Duodenal mucosa (tissue), 2 donors: ENCODE measurements at regions not wholly inside any gene's neighbourhood (a gene's known extent, or its start where the extent isn't known, plus 50 kb on each side); places are given as distances from the start of the nearest gene placed in this dataset.
"Not testable (repeated sequence)": the region's sequence is repeated elsewhere in the genome, so short reads cannot be mapped to it uniquely, and the experiment has no call there.

Experiments used
- H3K27ac ChIP-seq: one replicate; pipeline ENCODE4 v1.7.0; 2013; ENCODE audit warnings: low read depth, low read length
- H3K27me3 ChIP-seq, 2 donors: one replicate each; pipeline ENCODE4 v1.7.0; 2013; ENCODE audit warnings: low read length in 2 of 2, control low read depth in 1 of 2; ENCODE audit not compliant: insufficient read depth in 2 of 2, control insufficient read depth in 1 of 2
- H3K36me3 ChIP-seq, 2 donors: one replicate each; pipeline ENCODE4 v1.7.0; 2013; ENCODE audit warnings: low read length in 2 of 2, control low read depth in 1 of 2; ENCODE audit not compliant: insufficient read depth in 2 of 2, control insufficient read depth in 1 of 2
- H3K4me1 ChIP-seq, 2 donors: one replicate each; pipeline ENCODE4 v1.7.0; 2013; ENCODE audit warnings: low read length in 2 of 2, control low read depth in 1 of 2; ENCODE audit not compliant: insufficient read depth in 2 of 2, control insufficient read depth in 1 of 2
- H3K4me3 ChIP-seq, 2 donors: one replicate each; pipeline ENCODE4 v1.7.0; 2013; ENCODE audit warnings: low read length in 2 of 2, low read depth in 1 of 2
- H3K9ac ChIP-seq, 2 donors: one replicate each; pipeline ENCODE4 v1.7.0; 2013; ENCODE audit warnings: low read length in 2 of 2, low read depth in 1 of 2
- H3K9me3 ChIP-seq, 2 donors: one replicate each; pipeline ENCODE4 v1.7.0; 2013; ENCODE audit warnings: low read length in 2 of 2, control low read depth in 1 of 2; ENCODE audit not compliant: control insufficient read depth in 1 of 2

DNA sequence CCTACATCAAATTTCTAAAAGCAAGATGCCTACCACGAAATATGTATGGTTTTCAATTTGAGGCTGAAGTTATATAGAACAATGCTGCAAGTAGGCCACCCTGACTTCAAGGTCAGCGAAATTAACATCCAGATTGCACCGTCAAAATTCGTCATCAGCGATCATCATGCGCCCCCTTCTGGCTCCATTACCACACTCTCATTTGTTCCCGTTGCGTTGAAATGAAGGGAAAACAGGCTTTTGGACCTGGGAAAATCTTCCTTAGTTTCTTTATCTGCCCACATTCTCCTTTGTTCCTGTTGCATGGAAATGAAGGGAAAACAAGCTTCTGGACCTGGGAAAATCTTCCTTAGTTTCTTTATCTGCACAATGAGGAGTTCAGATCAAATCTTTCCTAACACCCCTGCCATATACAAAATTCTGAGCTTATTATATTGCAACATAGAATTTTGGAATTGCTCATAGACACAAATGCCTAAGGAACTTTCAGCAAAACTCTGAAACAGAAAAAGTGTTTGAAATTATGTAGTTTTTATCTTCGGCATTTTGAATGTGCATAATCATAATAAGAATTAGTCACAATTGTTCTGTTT, 98.2 kb upstream of the PRKCQ start:
- no peaks in the 10 kb centered on the region for H3K27me3 ChIP-seq
- H3K4me1 ChIP-seq: no peaks in the 10 kb centered on the region
- H3K9ac ChIP-seq: no peak overlapping the region
- no peak overlapping the region for H3K27ac ChIP-seq
- no peaks in the 10 kb centered on the region for H3K9me3 ChIP-seq
- no peak overlapping the region for H3K4me3 ChIP-seq
- H3K36me3 ChIP-seq: no peaks in the 10 kb centered on the region

DNA sequence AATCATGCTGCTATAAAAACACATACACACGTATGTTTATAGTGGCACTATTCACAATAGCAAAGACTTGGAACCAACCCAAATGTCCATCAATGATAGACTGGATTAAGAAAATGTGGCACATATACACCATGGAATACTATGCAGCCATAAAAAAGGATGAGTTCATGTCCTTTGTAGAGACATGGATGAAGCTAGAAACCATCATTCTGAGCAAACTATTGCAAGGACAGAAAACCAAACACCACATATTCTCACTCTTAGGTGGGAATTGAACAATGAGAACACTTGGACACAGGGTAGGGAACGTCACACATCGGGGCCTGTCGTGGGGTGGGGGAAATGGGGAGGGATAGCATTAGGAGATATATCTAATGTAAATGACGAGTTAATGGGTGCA, 97.1 kb upstream of the PRKCQ start:
- not testable (repeated sequence) for H3K36me3 ChIP-seq, H3K27me3 ChIP-seq, H3K4me1 ChIP-seq, H3K27ac ChIP-seq, H3K4me3 ChIP-seq, H3K9me3 ChIP-seq, H3K9ac ChIP-seq

DNA sequence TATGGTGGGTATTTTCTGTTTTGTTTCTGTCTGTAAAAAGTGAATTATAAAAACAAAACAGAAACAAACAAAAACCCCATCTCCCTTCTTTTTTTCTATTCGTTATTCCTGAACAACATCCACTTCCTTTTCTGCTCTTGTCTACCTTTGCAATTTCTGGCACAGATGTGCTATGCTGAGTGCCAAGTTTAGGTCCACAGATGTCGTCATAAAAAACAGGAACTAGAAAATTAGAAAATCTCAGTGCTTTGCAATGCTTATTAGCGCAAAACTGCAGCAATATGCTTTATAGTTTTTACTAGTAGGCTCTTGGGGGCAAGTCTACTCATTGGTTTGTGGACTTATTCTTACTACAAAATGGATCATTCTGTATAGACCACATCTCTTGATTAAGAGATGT, 94.2 kb upstream of the PRKCQ start:
- Histone ChIP-seq H3K9me3 (no peaks in the 10 kb centered on the region), H3K36me3 (no peaks in the 10 kb centered on the region), H3K4me3 (no peak overlapping the region), H3K27me3 (no peaks in the 10 kb centered on the region), H3K9ac (no peak overlapping the region), H3K4me1 (no peaks in the 10 kb centered on the region), H3K27ac (no peak overlapping the region)

DNA sequence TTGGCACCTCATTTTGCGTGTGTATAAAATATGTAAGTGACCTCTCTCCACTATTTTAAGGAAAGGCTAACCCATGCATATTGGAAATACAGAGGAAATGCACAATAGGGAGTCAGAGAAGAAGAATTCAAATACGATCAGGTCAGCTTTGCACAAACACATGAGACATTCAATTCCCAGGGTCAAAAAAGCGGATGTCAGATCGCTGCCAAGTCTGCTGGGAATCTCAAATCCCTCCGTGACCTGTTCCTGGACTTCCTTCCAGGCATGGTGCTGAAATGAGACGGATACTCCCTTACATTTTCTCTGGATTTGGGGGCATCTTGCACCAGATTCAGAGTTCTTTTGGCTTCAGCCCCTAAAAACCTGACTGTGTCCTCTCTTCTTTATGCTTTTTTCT, 91.9 kb upstream of the PRKCQ start:
- Histone ChIP-seq H3K36me3 (no peaks in the 10 kb centered on the region), H3K9me3 (no peaks in the 10 kb centered on the region), H3K4me3 (no peak overlapping the region), H3K27ac (no peak overlapping the region), H3K4me1 (no peaks in the 10 kb centered on the region), H3K27me3 (no peaks in the 10 kb centered on the region), H3K9ac (no peak overlapping the region)

DNA sequence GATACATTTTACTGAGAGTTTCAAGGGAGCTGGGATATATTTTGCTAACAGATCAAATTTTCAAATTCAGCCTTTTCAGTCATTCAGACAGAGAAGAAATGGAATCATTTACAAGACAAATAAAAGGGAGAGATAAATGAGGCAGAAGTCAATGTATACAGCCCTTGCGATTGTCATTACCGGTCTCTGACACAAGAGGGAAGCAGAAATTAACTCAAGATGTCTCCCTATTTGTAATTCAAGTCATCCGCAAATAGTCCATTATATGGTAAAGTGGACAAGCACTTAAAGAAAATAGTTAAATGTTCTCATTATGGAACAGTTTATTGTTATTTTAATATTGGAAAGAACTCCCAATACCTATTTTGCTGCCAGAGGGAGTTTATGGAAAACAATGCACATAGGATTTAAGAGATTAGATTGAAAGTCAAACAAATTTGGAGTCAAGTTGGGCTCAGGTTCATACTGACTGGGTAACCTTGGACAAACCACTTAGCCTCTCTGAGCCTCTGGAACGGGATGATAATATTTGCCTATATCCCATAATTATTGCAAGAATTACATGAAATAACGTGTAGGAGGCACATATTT, 89.3 kb upstream of the PRKCQ start:
- Histone ChIP-seq H3K4me1 (no peaks in the 10 kb centered on the region), H3K27ac (no peak overlapping the region), H3K9ac (no peak overlapping the region), H3K9me3 (no peaks in the 10 kb centered on the region), H3K36me3 (no peaks in the 10 kb centered on the region), H3K27me3 (no peaks in the 10 kb centered on the region), H3K4me3 (no peak overlapping the region)

DNA sequence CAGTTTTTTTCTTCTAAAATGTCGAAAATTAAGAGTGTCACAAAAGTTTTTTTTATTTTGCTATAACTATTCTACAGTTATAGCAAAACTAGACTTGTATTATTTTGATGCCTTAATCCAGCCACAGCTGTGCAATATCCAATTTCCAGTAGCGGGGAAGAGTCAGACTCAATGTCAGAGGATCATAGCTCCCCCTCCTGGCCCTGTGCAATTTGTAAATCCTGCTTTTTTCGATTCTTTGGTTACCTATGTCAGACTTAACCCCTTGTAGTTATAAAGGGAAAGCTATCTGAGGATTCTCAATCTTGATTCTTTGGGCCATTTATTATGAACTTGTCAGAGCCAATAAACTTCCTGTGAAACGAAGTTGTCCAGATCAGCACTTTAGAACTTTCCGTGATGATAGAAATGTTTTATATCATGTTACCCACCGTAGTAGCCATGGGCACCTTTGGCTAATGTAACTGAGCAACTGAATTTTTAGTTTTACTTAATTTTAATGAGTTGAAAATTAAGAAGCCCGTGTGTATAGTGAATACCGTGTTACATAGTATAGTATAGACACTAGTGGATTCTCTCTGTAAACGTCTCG, 87.7 kb upstream of the PRKCQ start:
- Histone ChIP-seq H3K4me1 (no peaks in the 10 kb centered on the region), H3K27me3 (no peaks in the 10 kb centered on the region), H3K9ac (no peak overlapping the region), H3K4me3 (no peak overlapping the region), H3K9me3 (no peaks in the 10 kb centered on the region), H3K36me3 (no peaks in the 10 kb centered on the region), H3K27ac (no peak overlapping the region)

DNA sequence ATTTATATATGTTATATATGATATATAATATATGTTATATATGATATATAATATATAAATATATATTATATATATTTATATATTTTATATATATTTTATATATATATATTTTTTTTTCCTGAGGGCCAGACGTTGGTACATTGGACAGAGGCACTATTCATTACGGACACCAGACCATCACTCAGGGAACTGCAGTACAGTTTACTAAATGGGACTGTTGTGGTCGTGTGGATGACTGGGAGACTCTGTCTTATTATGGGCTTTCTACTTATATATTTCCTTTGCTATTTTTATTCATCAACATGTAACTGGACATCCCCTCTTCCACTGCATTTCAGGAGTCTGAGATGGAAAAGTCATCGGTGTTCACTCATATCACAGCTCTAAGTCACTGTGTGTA, 87.1 kb upstream of the PRKCQ start:
- no peak overlapping the region for H3K4me3 ChIP-seq
- H3K36me3 ChIP-seq: no peaks in the 10 kb centered on the region
- H3K9ac ChIP-seq: no peak overlapping the region
- no peaks in the 10 kb centered on the region for H3K27me3 ChIP-seq
- H3K4me1 ChIP-seq: no peaks in the 10 kb centered on the region
- no peaks in the 10 kb centered on the region for H3K9me3 ChIP-seq
- H3K27ac ChIP-seq: no peak overlapping the region

DNA sequence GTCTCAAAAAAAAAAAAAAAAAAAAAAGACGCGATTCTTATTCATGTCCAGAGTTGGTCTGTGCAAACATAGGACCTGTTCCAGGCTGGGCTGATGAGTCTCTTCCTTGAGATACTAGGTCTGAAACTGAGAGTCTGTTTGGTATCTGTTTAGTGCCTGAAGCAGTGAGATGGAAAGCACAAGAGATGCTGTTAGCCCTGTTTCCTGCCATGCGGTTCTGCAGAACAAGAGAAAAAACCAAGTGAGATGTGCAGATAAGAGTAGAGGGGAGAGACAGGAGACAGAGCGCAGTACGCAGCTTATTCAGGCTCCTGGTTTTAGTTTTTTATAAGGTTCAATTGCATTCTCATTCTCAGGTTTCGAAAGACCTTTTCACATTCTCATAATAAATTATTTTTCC, 85.8 kb upstream of the PRKCQ start:
- no peak overlapping the region for H3K27ac ChIP-seq
- no peaks in the 10 kb centered on the region for H3K9me3 ChIP-seq
- H3K4me1 ChIP-seq: no peaks in the 10 kb centered on the region
- no peak overlapping the region for H3K9ac ChIP-seq
- no peak overlapping the region for H3K4me3 ChIP-seq
- H3K27me3 ChIP-seq: no peaks in the 10 kb centered on the region
- no peaks in the 10 kb centered on the region for H3K36me3 ChIP-seq

DNA sequence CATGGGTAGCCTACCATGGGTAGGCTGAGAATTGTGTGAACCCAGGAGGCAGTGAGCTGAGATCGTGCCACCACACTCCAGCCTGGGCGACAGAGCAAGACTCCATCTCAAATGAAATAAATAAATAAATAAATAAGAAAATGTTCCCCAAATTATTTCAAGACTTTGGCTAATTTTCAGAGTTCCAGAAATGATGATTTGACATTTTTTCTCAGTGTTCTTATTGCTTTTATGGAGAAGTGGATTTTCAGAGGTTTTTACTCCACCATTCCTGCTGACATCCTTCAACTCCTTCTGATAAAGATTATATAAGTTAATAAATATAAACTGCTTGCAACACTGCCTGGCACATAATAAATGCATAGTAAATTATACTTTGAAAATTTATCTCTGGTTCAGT, 80.4 kb upstream of the PRKCQ start:
- H3K36me3 ChIP-seq: no peaks in the 10 kb centered on the region
- H3K27ac ChIP-seq: no peak overlapping the region
- no peak overlapping the region for H3K4me3 ChIP-seq
- H3K27me3 ChIP-seq: no peaks in the 10 kb centered on the region
- no peaks in the 10 kb centered on the region for H3K4me1 ChIP-seq
- H3K9me3 ChIP-seq: no peaks in the 10 kb centered on the region
- H3K9ac ChIP-seq: no peak overlapping the region

DNA sequence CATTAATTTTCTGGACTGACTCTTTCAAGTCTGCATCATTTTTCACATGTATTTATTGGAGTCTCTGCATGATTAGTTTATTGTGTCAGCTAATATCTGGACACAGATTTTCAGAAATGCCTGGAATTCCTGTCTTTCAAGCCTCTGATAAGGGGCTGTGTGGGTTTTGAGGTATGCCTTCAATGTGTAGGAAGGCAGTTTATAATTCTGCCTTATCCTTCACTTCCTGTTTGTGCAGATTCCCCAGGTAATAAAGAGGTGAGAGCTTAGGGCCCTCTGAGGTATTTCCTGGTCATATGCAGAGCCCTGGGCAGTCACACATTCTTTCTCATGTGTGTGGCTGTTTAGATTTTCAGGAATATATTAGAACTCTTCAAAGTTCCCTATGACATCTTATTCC, 79.4 kb upstream of the PRKCQ start:
- Histone ChIP-seq H3K4me3 (no peak overlapping the region), H3K36me3 (no peaks in the 10 kb centered on the region), H3K9ac (no peak overlapping the region), H3K27ac (no peak overlapping the region), H3K4me1 (no peaks in the 10 kb centered on the region), H3K9me3 (no peaks in the 10 kb centered on the region), H3K27me3 (no peaks in the 10 kb centered on the region)
